ENCODE measurements at regions not wholly inside any gene's neighbourhood (a gene's known extent, or its start where the extent isn't known, plus 50 kb on each side); places are given as distances from the start of the nearest gene placed in this dataset.
"Not testable (repeated sequence)": the region's sequence is repeated elsewhere in the genome, so short reads cannot be mapped to it uniquely, and the experiment has no call there.

- Histone ChIP-seq H3K27me3 (no peaks in the 10 kb centered on the region), H3K27ac (no peak overlapping the region), H3K4me1 (no peaks in the 10 kb centered on the region), H3K36me3 (no peaks in the 10 kb centered on the region), H3K9me3 (no peaks in the 10 kb centered on the region), H3K4me3 (no peak overlapping the region)
- 89% methylated on average over 5 of the region's 5 CpGs for WGBS (ENCODE audit: insufficient coverage, low coverage, low lambda C conversion rate, missing lambda C conversion rate)
- intact Hi-C loops (cut with DNase I), result no loop called here
- DNase-seq, result no peak
- ATAC-seq, result no peak
- TF ChIP-seq POLR2A (IDR thresholded peaks at IDR 0.05) (no peak), CTCF (IDR thresholded peaks at IDR 0.05) (no peak)
These were observed 93.7 kb downstream of the PRR15 start for GRCh38 chr7:29657288-29657687.

- H3K27ac ChIP-seq, result no peak overlapping the region
- no peak overlapping the region for H3K4me3 ChIP-seq
- no peaks in the 10 kb centered on the region for H3K27me3 ChIP-seq
- no peaks in the 10 kb centered on the region for H3K4me1 ChIP-seq
- no peaks in the 10 kb centered on the region for H3K36me3 ChIP-seq
- no peaks in the 10 kb centered on the region for H3K9me3 ChIP-seq
- DNase-seq (no peak), ATAC-seq (no peak)
- 89% methylated on average over 7 of the region's 7 CpGs for WGBS (ENCODE audit: insufficient coverage, low coverage, low lambda C conversion rate, missing lambda C conversion rate)
- TF ChIP-seq POLR2A (IDR thresholded peaks at IDR 0.05) (no peak), CTCF (IDR thresholded peaks at IDR 0.05) (no peak)
- intact Hi-C loops (cut with DNase I), result no loop called here
These were observed 94.2 kb downstream of the PRR15 start for GRCh38 chr7:29657856-29658255.

GRCh38 chr7:29659213-29659612 lies 95.6 kb downstream of the PRR15 start:
- H3K4me3 ChIP-seq; H3K27ac ChIP-seq; H3K36me3 ChIP-seq; ATAC-seq; intact Hi-C loops (cut with DNase I); H3K27me3 ChIP-seq; H3K9me3 ChIP-seq; DNase-seq; H3K4me1 ChIP-seq: not testable (repeated sequence)
- 95% methylated on average over 5 of the region's 5 CpGs for whole genome bisulfite sequencing (ENCODE audit: insufficient coverage, low coverage, low lambda C conversion rate, missing lambda C conversion rate)

- H3K36me3 ChIP-seq; ATAC-seq; H3K9me3 ChIP-seq; H3K27me3 ChIP-seq; DNase-seq; H3K27ac ChIP-seq; intact Hi-C loops (cut with DNase I); H3K4me1 ChIP-seq; H3K4me3 ChIP-seq: not testable (repeated sequence)
- 85% methylated on average over 3 of the region's 3 CpGs for WGBS (ENCODE audit: insufficient coverage, low coverage, low lambda C conversion rate, missing lambda C conversion rate)
These were observed 99.3 kb downstream of the PRR15 start for GRCh38 chr7:29662899-29663298.

- ATAC-seq; H3K4me3 ChIP-seq; intact Hi-C loops (cut with DNase I); H3K27ac ChIP-seq; H3K27me3 ChIP-seq; H3K36me3 ChIP-seq; DNase-seq; H3K9me3 ChIP-seq; H3K4me1 ChIP-seq: not testable (repeated sequence)
- 89% methylated on average over 1 of the region's 1 CpG for WGBS (ENCODE audit: insufficient coverage, low coverage, low lambda C conversion rate, missing lambda C conversion rate)
These were observed 101.4 kb downstream of the PRR15 start for GRCh38 chr7:29664999-29665398.

GRCh38 chr7:29667096-29667669 lies 103.5 kb downstream of the PRR15 start:
- H3K36me3 ChIP-seq; ATAC-seq; DNase-seq; H3K27me3 ChIP-seq; H3K4me1 ChIP-seq; H3K9me3 ChIP-seq; intact Hi-C loops (cut with DNase I); H3K27ac ChIP-seq; H3K4me3 ChIP-seq: not testable (repeated sequence)
- WGBS (ENCODE audit: insufficient coverage, low coverage, low lambda C conversion rate, missing lambda C conversion rate), result 87% methylated on average over 3 of the region's 5 CpGs

GRCh38 chr7:29671286-29671685 lies 107.7 kb downstream of the PRR15 start:
- H3K36me3 ChIP-seq; DNase-seq; H3K4me1 ChIP-seq; H3K4me3 ChIP-seq; intact Hi-C loops (cut with DNase I); H3K27me3 ChIP-seq; H3K9me3 ChIP-seq; ATAC-seq; H3K27ac ChIP-seq: not testable (repeated sequence)
- 94% methylated on average over 3 of the region's 3 CpGs for WGBS (ENCODE audit: insufficient coverage, low coverage, low lambda C conversion rate, missing lambda C conversion rate)

- H3K27ac ChIP-seq; DNase-seq; intact Hi-C loops (cut with DNase I); H3K9me3 ChIP-seq; ATAC-seq; H3K4me3 ChIP-seq; H3K4me1 ChIP-seq; H3K27me3 ChIP-seq; H3K36me3 ChIP-seq: not testable (repeated sequence)
- WGBS (ENCODE audit: insufficient coverage, low coverage, low lambda C conversion rate, missing lambda C conversion rate), result 60% methylated on average over 1 of the region's 1 CpG
These were observed 110.0 kb downstream of the PRR15 start for GRCh38 chr7:29673635-29674034.

- ATAC-seq; H3K4me1 ChIP-seq; intact Hi-C loops (cut with DNase I); DNase-seq; H3K9me3 ChIP-seq; H3K27me3 ChIP-seq; H3K27ac ChIP-seq; H3K4me3 ChIP-seq; H3K36me3 ChIP-seq: not testable (repeated sequence)
- WGBS (ENCODE audit: insufficient coverage, low coverage, low lambda C conversion rate, missing lambda C conversion rate), result 83% methylated on average over 2 of the region's 6 CpGs
These were observed 111.0 kb downstream of the PRR15 start for GRCh38 chr7:29674626-29675025.

- H3K4me1 ChIP-seq; DNase-seq; intact Hi-C loops (cut with DNase I); H3K9me3 ChIP-seq; H3K27me3 ChIP-seq; H3K27ac ChIP-seq; H3K36me3 ChIP-seq; H3K4me3 ChIP-seq; ATAC-seq: not testable (repeated sequence)
- 95% methylated on average over 2 of the region's 2 CpGs for WGBS (ENCODE audit: insufficient coverage, low coverage, low lambda C conversion rate, missing lambda C conversion rate)
These were observed 113.6 kb downstream of the PRR15 start for GRCh38 chr7:29677254-29677653.

All from right lobe of liver (tissue), 6 donors.